Pancreas (tissue), 10 donors: ENCODE measurements at regions not wholly inside any gene's neighbourhood (a gene's known extent, or its start where the extent isn't known, plus 50 kb on each side); places are given as distances from the start of the nearest gene placed in this dataset.

ENCODE experiments used
- ATAC-seq, 4 donors: fragments of 200-7000 bp; cut with Tn5 transposase; one replicate each; pipeline versions ENCODE4 v1.8.0 to v1.9.1; 2020; ENCODE audit warnings: mild to moderate bottlenecking in 4 of 4, moderate library complexity in 4 of 4
- DNase-seq, 6 donors: peaks; one replicate each; pipeline ENCODE4 v3.0.0-alpha.2; 2020
- FAIRE-seq: peaks from 2 replicates; lab custom pipeline; 2012; peaks lifted over from hg19 to GRCh38; lab: Jason Lieb, UNC
- H3K27ac ChIP-seq, 4 donors: fragments of 200-600 bp; sonication (generic); 1 replicate in 3 of 4; 2 replicates in 1 of 4; pipeline versions ENCODE4 v1.5.0 to v1.8.0; 2020
- H3K27me3 ChIP-seq, 4 donors: fragments of 200-600 bp; one replicate each; pipeline ENCODE4 v1.8.0; 2021
- H3K36me3 ChIP-seq, 3 donors: fragments of 200-600 bp; sonication (generic) in 1 of 3; one replicate each; pipeline versions ENCODE4 v1.5.0 to v1.8.0; 2020 to 2021
- H3K4me1 ChIP-seq, 3 donors: fragments of 200-600 bp; one replicate each; pipeline ENCODE4 v1.8.0; 2021
- H3K4me3 ChIP-seq, 4 donors: fragments of 200-600 bp; sonication (generic) in 2 of 4; one replicate each; pipeline versions ENCODE4 v1.5.0 to v1.8.0; 2020 to 2021
- H3K9me3 ChIP-seq, 4 donors: fragments of 200-600 bp; one replicate each; pipeline ENCODE4 v1.8.0; 2021
- CTCF ChIP-seq, 4 donors: fragments of 200-600 bp; sonication (generic) in 3 of 4; IDR thresholded peaks; one replicate each; pipeline versions ENCODE4 v1.5.0 to v1.8.0; 2021; ENCODE audit warnings: antibody characterized with exemption in 4 of 4
- WGBS, 2 donors: extraction: QIAGEN DNeasy Blood & Tissue Kit; methylation state at CpG; one replicate each; pipeline ENCODE4 v1.1.7; 2013; 5-methylcytosine and 5-hydroxymethylcytosine counted together
- intact Hi-C, 3 donors: fragments of 100-400 bp; cut with DNase I; formaldehyde crosslinking; loops; one replicate each; pipeline versions ENCODE4 v1.11.1 to v1.14.2; 2022
- donor health status: healthy with polysubstance abuse.
- donor health status: DM: no; HTN: no; CAD: no; lungs with moderate emphysema.
- donor health status: DM: no; HTN: no; CAD: no.
- donor health status: control.
- donor health status: control.
- donor health status: Bipolar disorder and iron deficiency.
- donor health status: DM: yes; HTN: yes; CAD: no.
- donor health status: DM: no; HTN: no; CAD: no.
- donor health status: DM: no; HTN: no; CAD: no.
- donor health status: DM: yes; HTN: yes; CAD: no.

GRCh38 chr10:29957907-29958331, 101.5 kb downstream of the JCAD start:
- intact Hi-C loops = no loop called here
- peak; percentile 49 to 83 (median 60) for ATAC-seq
- no peaks in the 10 kb centered on the region for H3K27me3 ChIP-seq
- WGBS, 2 donors = 14 to 15% methylated on average over 4 of the region's 4 CpGs
- H3K9me3 ChIP-seq = no peaks in the 10 kb centered on the region
- peak in 5 of 6 donors; percentile 55 to 81 (median 69) for DNase-seq
- peak overlapping the region in 1 of 4 donors; percentile 19 for H3K27ac ChIP-seq
- no peak overlapping the region for H3K4me3 ChIP-seq
- no peaks in the 10 kb centered on the region for H3K36me3 ChIP-seq
- no peak for FAIRE-seq
- TF ChIP-seq CTCF (IDR thresholded peaks at IDR 0.05) = no peak
- H3K4me1 ChIP-seq = peaks cover 0 to 8% (median 0%) of the 10 kb centered on the region in 3 donors

- no peak overlapping the region for H3K4me3 ChIP-seq
- WGBS, 2 donors = 83 to 87% methylated on average over 4 of the region's 4 CpGs
- TF ChIP-seq CTCF (IDR thresholded peaks at IDR 0.05) = no peak
- H3K27me3 ChIP-seq = no peaks in the 10 kb centered on the region
- intact Hi-C loops = no loop called here
- H3K36me3 ChIP-seq = no peaks in the 10 kb centered on the region
- no peak overlapping the region for H3K27ac ChIP-seq
- DNase-seq (no peak), FAIRE-seq (no peak), ATAC-seq (no peak)
- peaks cover 0 to 8% (median 0%) of the 10 kb centered on the region in 3 donors for H3K4me1 ChIP-seq
- H3K9me3 ChIP-seq = no peaks in the 10 kb centered on the region
Observed at GRCh38 chr10:29957236-29957635, 102.2 kb downstream of the JCAD start.

- FAIRE-seq (no peak), DNase-seq (no peak), ATAC-seq (no peak)
- WGBS, 2 donors = 85 to 89% methylated on average over 7 of the region's 7 CpGs
- Histone ChIP-seq H3K36me3 (no peaks in the 10 kb centered on the region), H3K27me3 (no peaks in the 10 kb centered on the region), H3K4me1 (peaks cover 0 to 8% (median 0%) of the 10 kb centered on the region in 3 donors), H3K9me3 (no peaks in the 10 kb centered on the region), H3K4me3 (no peak overlapping the region), H3K27ac (no peak overlapping the region)
- no peak for TF ChIP-seq CTCF (IDR thresholded peaks at IDR 0.05)
- intact Hi-C loops = no loop called here
Observed at GRCh38 chr10:29956335-29956924, 103.0 kb downstream of the JCAD start.

GRCh38 chr10:29955329-29955935, 104.0 kb downstream of the JCAD start:
- no peaks in the 10 kb centered on the region for H3K9me3 ChIP-seq
- DNase-seq (no peak), FAIRE-seq (no peak), ATAC-seq (peak in 1 of 4 donors; percentile 47)
- H3K36me3 ChIP-seq = no peaks in the 10 kb centered on the region
- no peak for TF ChIP-seq CTCF (IDR thresholded peaks at IDR 0.05)
- H3K4me1 ChIP-seq = peaks cover 0 to 8% (median 0%) of the 10 kb centered on the region in 3 donors
- H3K27me3 ChIP-seq = no peaks in the 10 kb centered on the region
- no peak overlapping the region for H3K4me3 ChIP-seq
- no peak overlapping the region for H3K27ac ChIP-seq
- intact Hi-C loops = no loop called here
- 64 to 72% methylated on average over 4 of the region's 4 CpGs for WGBS, 2 donors

GRCh38 chr10:29951441-29951931, 107.9 kb downstream of the JCAD start:
- FAIRE-seq (no peak), DNase-seq (no peak), ATAC-seq (no peak)
- H3K9me3 ChIP-seq = no peaks in the 10 kb centered on the region
- peaks cover 15 to 31% (median 27%) of the 10 kb centered on the region in 3 donors for H3K4me1 ChIP-seq
- intact Hi-C loops = no loop called here
- no peak overlapping the region for H3K4me3 ChIP-seq
- H3K27me3 ChIP-seq = no peaks in the 10 kb centered on the region
- H3K36me3 ChIP-seq = no peaks in the 10 kb centered on the region
- H3K27ac ChIP-seq = no peak overlapping the region
- no peak for TF ChIP-seq CTCF (IDR thresholded peaks at IDR 0.05)
- 78 to 93% methylated on average over 11 of the region's 11 CpGs for WGBS, 2 donors
